GM12891 (cell line): ENCODE measurements at regions not wholly inside any gene's neighbourhood (a gene's known extent, or its start where the extent isn't known, plus 50 kb on each side); places are given as distances from the start of the nearest gene placed in this dataset.
A peak's percentile ranks its signal among the peaks of the same experiment; 100 is the strongest.

ENCODE experiments used
- DNase-seq: peaks from one replicate; pipeline ENCODE4 v3.0.0; 2011; ENCODE audit warnings: low spot score; ENCODE audit not compliant: insufficient read length
- FAIRE-seq: peaks from 2 replicates; lab custom pipeline; 2011; peaks lifted over from hg19 to GRCh38; lab: Jason Lieb, UNC
- PAX5 ChIP-seq: IDR thresholded peaks from 2 replicates; pipeline ENCODE4 v1.6.1; 2011; ENCODE audit warnings: low read length, moderate library complexity, mild to moderate bottlenecking; ENCODE audit not compliant: insufficient read depth, severe bottlenecking
- POLR2A ChIP-seq: IDR thresholded peaks from 2 replicates; pipeline ENCODE4 v1.6.1; 2011; ENCODE audit warnings: low read depth, low read length, control low read depth
- POLR2AphosphoS5 ChIP-seq: IDR thresholded peaks from 2 replicates; pipeline ENCODE4 v1.6.1; 2011; ENCODE audit warnings: low read depth, low read length, control low read depth
- POU2F2 ChIP-seq: IDR thresholded peaks from 2 replicates; pipeline ENCODE4 v1.6.1; 2011; ENCODE audit warnings: low read depth, mild to moderate bottlenecking, control low read depth, low read length, moderate library complexity
- SPI1 ChIP-seq: IDR thresholded peaks from 2 replicates; pipeline ENCODE4 v1.6.1; 2011; ENCODE audit warnings: low read depth, low read length, control low read depth
- TAF1 ChIP-seq: IDR thresholded peaks from 2 replicates; pipeline ENCODE4 v1.6.1; 2011; ENCODE audit warnings: low read depth, low read length, control low read depth

GRCh38 chr10:6774406-6774805 lies 194.3 kb upstream of the PRKCQ start:
- FAIRE-seq (no peak), DNase-seq (no peak)
- TF ChIP-seq TAF1 (no peak), POLR2A (no peak), POU2F2 (no peak)

GRCh38 chr10:6771331-6771730 lies 191.3 kb upstream of the PRKCQ start:
- DNase-seq (no peak), FAIRE-seq (no peak)
- TF ChIP-seq TAF1 (no peak), POLR2A (no peak), PAX5 (no peak), POLR2AphosphoS5 (no peak), POU2F2 (no peak), SPI1 (no peak)

GRCh38 chr10:6770846-6771245 lies 190.8 kb upstream of the PRKCQ start:
- TF ChIP-seq POLR2AphosphoS5 = no peak
- TF ChIP-seq SPI1 = no peak
- no peak for TF ChIP-seq POU2F2
- TF ChIP-seq PAX5 = no peak
- TF ChIP-seq POLR2A = no peak
- no peak for TF ChIP-seq TAF1
- DNase-seq = no peak
- no peak for FAIRE-seq

GRCh38 chr10:6769704-6770417 lies 189.8 kb upstream of the PRKCQ start:
- TF ChIP-seq POU2F2 (no peak), SPI1 (peak; percentile 68)
- peak; percentile 62 for FAIRE-seq
- DNase-seq = no peak

GRCh38 chr10:6766131-6766801 lies 186.2 kb upstream of the PRKCQ start:
- FAIRE-seq = no peak
- DNase-seq = no peak
- TF ChIP-seq SPI1 (no peak), TAF1 (no peak), PAX5 (no peak), POU2F2 (no peak), POLR2AphosphoS5 (no peak), POLR2A (no peak)

- no peak for DNase-seq
- no peak for FAIRE-seq
- TF ChIP-seq SPI1 (no peak), POU2F2 (no peak), POLR2A (no peak), PAX5 (no peak), POLR2AphosphoS5 (no peak), TAF1 (no peak)
Observed at GRCh38 chr10:6763423-6763822, 183.3 kb upstream of the PRKCQ start.

- DNase-seq = no peak
- FAIRE-seq = no peak
- no peak for TF ChIP-seq POLR2A
- TF ChIP-seq POLR2AphosphoS5 = no peak
- TF ChIP-seq TAF1 = no peak
- no peak for TF ChIP-seq SPI1
- TF ChIP-seq PAX5 = no peak
- TF ChIP-seq POU2F2 = no peak
Observed at GRCh38 chr10:6763001-6763400, 182.9 kb upstream of the PRKCQ start.

- TF ChIP-seq POU2F2 = no peak
- no peak for TF ChIP-seq TAF1
- TF ChIP-seq POLR2AphosphoS5 = no peak
- TF ChIP-seq SPI1 = no peak
- no peak for TF ChIP-seq PAX5
- TF ChIP-seq POLR2A = no peak
- FAIRE-seq = no peak
- DNase-seq = no peak
Observed at GRCh38 chr10:6759961-6760360, 179.9 kb upstream of the PRKCQ start.

GRCh38 chr10:6757158-6757557 lies 177.1 kb upstream of the PRKCQ start:
- TF ChIP-seq POU2F2 (no peak), SPI1 (no peak), POLR2A (no peak), TAF1 (no peak), POLR2AphosphoS5 (no peak), PAX5 (no peak)
- no peak for DNase-seq
- no peak for FAIRE-seq

GRCh38 chr10:6756716-6757115 lies 176.6 kb upstream of the PRKCQ start:
- FAIRE-seq (no peak), DNase-seq (no peak)
- TF ChIP-seq TAF1 (no peak), POU2F2 (no peak), SPI1 (no peak), PAX5 (no peak), POLR2AphosphoS5 (no peak), POLR2A (no peak)
